HG03135 (cell line): ENCODE measurements at regions not wholly inside any gene's neighbourhood (a gene's known extent, or its start where the extent isn't known, plus 50 kb on each side); places are given as distances from the start of the nearest gene placed in this dataset.
"Not testable (repeated sequence)": the region's sequence is repeated elsewhere in the genome, so short reads cannot be mapped to it uniquely, and the experiment has no call there.

Source experiments
- ATAC-seq: cut with Tn5 transposase; IDR thresholded peaks from one replicate; pipeline ENCODE4 v1.9.1; 2021; ENCODE audit warnings: mild to moderate bottlenecking, moderate library complexity; ENCODE audit not compliant: unreplicated experiment

DNA sequence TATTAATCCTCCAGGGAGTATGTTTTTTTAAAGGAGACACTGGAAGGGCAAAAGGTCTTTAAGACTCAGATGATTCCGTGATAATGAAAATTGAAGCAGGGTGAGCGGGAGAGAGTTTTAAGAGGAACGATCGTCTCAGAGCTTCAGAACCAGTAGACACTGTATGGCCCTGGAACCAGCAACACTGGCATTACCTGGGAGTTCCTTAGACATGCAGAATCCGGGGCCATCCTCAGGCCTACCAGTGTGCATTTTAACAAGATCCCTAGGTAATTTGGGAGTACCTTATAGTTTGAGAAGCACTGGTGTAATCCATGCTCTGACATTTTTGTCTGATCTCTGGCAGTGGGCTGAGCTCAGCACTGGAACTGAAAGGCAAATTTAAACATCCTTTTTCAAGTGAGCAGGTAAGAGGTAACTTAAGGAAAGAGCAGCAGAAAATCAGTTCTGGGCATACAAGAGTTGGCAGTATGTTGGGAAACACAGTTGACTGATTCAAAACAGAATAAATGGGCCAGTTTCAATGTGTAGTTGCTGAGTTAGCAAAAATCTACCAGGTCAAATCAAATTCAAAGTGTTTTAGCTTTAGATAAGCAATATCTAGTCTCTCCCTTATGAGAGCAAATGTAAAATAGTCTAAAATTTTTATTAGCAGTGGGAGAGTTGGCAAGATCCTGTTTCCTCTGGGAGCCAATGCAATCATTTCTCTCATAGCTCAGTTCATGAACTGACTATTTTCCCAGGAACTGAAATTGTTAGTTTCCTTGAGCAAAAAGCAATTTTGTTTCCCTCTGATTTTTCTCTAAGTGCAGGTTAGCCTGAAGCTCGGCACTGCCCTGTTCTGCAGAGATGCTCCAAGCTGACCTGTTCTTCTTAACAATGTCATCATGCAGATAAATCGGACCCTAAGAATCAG is 97.2 kb upstream of the ELMO1 start:
- no peak for ATAC-seq

DNA sequence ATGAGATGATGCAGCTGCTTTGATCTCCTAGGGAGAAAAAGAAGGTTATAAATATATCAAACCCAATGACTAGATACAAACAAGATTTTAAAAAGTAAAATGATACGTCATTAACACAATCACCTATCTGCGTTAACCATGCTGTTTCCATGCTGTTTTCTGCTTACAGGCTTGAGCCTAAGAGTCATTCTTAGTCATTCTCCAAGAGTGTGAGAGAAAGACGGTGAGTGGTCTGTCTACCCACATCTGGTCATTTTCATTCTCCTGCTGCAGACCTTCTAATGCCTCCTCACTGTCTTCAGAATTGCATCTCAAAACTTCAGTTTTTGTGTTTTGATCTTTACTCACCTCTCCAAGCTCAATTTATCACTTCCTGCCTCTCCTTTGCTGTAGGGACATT is 98.0 kb upstream of the ELMO1 start:
- no peak for ATAC-seq

DNA sequence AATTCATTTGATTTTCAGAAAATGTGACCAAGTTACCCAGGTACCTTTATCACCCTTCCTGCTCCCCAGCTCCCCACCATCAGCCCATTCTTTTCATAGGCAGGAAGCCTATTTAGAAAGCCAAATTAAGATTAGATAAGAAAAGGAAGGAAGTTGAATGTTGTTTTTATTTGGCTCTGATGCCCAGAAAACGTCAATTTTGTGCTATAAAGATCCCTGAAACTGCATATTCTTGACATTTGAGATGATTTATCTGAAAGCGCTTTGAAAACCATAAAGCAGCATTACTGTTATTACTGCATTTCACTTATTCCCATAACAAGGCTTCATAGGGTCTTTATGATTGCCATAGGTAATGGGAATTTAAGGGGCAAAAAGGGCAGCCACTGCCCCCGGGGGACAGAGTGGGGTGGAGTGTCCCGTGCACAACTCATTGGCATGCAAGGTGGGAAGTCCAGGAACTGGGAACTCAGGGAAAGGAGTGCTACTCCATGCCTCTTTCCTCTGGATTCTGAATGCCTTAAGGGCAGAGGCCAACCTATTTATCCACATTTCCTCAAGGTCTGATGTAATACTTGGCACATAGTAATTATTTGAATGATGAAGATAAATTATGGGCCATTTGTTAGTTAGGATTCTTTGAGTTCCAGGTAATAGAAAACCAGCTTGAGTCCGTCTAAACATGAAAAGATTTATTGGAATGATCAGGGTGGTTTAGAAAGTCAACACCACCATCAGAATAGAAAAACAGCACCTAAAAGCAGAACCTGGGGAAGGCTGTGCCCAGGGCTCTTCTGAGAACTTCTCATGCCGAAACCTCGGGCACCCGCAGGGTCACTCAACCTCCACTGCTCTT is 100.6 kb upstream of the ELMO1 start:
- no peak for ATAC-seq

DNA sequence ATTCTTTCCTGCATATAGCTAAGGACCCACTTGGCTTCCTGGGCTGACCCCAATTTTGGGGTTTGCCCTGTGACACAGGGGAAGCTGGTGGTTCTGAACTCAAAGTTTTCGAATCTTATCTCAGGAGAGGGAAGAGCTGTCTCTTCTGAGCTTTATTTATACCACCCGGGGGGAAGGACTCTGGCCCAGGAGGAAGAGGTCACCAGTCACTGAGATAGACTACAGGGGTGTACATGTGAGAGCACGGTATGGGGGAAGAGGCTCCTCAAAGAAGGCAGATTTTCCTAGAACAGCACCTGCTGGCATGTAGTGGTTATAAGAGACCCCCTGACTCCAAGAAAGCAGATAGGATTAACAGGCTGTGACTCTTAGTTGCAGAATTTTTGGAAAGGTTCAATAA is 101.8 kb upstream of the ELMO1 start:
- ATAC-seq = no peak

DNA sequence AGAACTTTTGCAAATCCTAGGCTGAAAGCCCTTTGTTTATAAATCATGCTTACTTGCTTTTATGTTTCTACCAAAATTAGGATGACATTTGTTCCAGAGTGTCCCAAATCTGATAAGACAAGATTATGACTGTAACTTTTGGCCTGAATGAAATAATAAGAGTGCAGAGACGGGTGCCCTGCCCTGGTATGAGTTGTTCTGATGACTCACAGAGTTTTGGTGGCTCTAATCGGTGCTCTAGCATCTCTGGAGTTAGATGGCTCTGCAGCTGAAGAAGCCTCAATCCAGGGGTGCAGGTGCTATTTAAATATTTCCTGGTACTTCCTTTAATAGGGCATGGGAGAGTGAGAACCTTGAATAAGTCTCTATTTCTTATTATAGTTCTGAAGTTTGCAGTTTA is 102.2 kb upstream of the ELMO1 start:
- ATAC-seq = no peak

DNA sequence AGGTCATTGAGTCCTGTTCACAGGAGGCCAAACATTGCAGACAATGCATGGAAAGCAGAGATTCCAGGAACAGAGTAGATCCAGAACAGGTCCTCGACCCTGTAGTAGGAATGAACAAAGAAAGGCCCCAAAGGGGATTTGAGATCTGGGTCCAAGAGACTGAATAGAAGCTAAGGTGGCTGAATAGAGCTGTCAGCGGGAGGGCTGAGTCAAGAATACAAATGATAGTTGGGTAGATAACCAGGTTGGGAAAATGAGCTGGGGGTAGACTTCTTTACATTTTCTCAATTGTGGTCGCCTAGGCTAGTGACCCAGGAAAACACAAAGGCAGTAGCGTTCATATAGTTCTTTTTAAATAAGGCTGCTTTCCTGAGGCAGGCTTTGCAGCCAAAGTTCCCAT is 103.4 kb upstream of the ELMO1 start:
- no peak for ATAC-seq

DNA sequence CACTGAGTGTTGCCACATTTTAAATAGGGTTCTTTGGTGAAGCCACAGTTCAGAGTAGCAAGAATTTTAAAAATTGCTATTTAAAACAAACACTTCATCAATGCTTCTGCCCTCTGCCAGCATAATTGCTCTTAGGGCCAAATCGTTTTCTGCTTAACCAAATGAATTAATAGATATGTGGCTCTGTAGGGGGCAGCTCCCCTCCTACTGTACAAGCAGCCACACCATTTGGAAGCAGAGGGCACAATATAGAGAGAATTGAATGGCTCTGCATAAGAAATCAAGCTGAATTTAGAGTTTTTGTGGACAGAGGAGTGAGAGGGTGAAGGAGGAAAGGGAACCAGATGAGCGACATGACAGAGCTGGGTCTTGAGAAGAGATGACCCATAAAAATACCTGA is 103.8 kb upstream of the ELMO1 start:
- not testable (repeated sequence) for ATAC-seq

DNA sequence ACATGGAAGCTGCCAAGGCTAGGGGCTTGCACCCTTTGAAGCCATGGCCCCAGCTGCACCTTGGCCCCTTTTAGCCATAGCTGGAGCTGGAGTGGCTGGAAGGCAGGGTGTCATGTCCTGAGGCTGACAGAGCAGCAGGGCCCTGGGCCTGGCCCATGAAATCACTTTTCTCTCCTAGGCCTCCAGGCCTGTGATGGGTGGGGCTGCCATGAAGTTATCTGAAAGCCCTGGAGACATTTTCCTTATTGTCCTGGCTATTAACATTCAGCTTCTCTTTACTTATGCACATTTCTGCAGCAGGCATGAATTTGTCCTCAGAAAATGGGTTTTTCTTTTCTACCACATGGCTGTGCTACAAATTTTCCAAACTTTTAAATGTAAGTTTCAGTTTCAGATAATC is 106.9 kb upstream of the ELMO1 start:
- ATAC-seq = no peak

DNA sequence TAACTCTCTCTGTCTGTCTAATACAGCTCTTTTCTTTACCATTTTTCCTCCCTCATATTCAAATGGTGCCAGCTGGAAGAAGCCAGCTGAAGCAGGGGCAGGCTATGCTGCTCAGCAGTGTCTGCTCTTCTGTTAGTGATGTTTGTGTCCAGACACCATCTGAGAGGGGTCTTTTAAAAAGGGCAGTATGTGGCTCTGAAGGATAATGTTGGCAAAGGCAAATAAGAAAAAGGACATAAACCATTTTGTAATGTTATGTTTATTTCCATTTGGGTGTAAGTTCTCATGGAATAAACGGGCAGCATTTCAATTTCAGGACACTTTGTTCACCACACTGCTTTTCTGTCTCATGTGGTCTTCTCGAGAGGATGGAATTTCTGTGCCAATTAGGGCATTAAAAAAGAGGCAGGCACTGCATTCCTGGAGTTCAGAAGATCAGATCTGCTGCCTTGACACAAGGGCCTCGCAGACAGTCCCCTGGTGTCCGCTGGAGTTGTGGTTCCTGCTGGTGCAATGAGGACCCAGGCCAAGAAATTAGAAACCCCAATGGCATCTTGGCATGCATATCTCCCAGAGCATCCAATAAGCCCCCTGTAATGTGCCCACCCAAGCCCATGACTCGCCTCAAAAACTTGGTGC is 109.0 kb upstream of the ELMO1 start:
- ATAC-seq = no peak

DNA sequence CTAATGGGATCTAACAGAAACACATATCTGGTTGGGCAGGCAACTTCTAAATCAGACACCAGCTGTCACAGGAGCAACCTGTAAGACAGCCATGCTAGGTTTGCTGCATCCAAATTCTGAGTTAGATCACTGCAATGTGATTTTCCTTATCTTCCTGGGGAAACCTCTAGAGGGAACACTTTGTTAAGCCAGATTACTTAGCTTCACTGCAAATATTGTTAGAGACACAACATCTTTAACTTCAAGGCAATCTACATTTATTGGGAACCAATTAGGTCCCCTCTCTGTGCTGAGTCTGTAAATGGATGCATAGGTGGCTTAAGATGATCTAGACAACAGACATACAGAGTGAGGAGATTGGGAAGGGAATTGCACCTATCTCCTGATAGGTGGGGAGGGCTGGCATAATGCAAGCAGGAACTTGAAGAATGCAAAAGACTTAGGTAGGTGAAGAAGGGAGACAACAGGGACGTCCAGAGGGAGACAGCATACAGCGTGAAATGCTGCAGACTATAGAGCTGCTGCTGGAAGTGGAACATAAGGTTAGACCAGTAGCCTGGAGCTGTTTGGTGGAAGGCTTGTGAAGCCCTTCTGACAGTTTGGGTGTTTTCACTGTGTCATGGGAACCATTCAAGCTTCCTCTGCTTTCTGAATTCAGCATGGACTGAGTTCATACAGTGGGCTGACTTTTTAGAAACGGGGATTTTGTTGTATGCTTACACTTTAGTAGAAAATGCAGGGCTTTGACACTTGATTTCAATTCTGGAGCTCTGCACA is 109.8 kb upstream of the ELMO1 start:
- ATAC-seq = no peak

DNA sequence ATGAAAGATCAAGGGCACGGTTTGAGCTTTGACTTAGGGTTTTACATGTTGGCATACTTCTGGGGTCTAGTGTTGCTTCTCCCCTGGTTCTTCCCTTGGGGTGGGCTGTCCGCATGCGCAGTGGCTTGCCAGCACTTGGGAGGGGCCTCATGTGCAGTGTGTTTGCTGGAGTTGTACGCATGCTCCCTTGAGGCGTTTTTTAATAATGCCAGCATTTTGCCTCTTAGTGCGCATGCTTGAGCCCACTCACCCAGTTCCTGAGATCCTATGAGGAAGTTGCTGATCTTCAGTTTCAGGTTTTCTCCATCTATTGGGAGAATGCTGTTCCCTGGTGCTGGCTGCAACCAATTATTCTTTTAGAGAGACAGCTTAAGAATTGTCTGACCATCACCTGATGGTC is 113.4 kb upstream of the GPR141 start:
- no peak for ATAC-seq

DNA sequence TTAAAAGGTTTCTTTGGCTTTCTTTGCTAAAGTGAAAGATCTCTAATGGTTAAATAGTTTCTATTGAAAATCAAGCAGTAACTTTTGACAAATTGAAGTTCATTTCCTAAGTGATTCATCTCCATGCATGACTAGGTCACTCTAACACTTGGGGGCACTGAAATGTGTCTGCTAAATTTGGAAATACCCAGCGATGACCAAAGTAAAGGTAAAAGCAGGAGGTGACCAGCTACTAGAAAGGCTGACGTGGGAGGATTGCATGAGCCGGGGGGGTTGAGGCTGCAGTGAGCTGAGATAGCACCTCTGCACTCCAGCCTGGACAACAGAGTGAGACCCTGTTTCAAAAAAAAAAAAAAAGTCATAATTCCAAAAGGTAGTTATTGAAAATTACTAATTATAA is 111.8 kb upstream of the GPR141 start:
- no peak for ATAC-seq

DNA sequence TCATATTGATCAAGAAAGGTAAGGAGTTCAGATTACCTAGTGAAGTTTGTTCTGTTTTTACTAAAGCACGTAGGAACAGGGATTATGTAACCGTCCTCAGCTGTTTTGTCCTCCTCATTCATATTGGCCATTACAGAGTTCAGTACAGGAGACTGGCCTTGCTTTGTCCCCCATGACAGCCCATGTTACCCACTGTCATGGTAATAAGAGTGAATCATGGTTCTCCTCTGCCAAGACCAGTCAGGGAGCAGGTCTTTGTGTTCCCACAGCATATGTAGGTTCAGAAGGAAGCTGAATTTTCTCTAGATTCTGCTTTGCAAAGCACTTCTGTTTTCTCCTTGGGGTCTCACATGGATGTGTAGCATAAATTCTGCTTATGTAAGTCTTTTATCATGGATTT is 106.2 kb upstream of the GPR141 start:
- ATAC-seq = no peak

DNA sequence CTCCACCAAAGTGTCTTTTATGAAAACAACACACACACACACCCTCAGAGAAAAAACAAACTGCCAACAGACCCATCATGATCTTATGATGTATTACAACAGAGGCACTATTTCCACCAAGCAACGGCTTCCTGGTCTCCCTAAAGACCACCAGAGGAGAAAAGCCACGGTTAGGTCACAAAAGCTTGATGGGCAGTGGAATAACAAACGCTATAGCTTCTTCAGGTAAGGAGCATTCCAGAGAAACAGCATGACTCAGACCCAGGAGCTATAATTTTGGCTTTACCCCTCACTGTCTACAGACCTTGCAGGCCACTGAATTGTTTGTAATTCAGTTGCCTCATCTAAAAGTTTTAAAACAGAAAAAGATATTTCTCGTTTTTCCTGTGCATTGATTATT is 105.7 kb upstream of the GPR141 start:
- no peak for ATAC-seq

DNA sequence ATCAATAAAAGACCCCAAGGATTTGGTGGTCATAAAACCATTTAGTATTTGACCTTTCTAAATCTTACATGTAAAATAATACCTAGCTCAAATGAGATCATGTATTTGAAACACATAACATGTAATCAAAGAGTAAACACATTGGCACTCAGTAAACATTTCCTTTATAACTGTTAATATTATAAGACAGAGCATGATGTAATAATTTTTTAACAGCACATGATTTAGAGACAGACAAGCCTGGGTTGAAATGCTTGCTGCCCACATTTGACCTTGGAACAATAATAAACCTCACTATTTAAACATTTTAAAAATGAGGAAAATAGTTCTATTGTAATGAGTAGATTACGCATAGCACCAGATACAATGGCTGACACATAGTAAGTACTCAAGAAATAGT is 105.2 kb upstream of the GPR141 start:
- ATAC-seq = no peak

DNA sequence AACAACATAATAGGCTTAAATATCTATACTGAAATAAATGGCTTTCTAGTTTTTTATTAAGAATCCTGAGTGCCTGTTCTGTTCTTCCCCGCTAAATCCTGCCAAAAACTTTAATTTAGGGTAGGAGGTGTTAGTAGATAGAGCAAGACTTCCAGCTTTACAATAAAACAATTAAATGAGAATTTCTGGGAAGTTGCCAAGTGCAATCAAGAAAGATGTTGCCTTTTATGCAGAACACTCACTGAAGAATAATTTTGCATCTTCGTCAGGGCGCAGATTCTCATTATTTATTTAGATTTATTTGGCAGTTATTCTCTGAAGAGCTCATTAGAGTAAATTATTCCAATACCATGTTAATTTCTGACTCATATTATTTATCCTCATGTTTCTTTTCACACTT is 103.2 kb upstream of the GPR141 start:
- ATAC-seq = no peak

DNA sequence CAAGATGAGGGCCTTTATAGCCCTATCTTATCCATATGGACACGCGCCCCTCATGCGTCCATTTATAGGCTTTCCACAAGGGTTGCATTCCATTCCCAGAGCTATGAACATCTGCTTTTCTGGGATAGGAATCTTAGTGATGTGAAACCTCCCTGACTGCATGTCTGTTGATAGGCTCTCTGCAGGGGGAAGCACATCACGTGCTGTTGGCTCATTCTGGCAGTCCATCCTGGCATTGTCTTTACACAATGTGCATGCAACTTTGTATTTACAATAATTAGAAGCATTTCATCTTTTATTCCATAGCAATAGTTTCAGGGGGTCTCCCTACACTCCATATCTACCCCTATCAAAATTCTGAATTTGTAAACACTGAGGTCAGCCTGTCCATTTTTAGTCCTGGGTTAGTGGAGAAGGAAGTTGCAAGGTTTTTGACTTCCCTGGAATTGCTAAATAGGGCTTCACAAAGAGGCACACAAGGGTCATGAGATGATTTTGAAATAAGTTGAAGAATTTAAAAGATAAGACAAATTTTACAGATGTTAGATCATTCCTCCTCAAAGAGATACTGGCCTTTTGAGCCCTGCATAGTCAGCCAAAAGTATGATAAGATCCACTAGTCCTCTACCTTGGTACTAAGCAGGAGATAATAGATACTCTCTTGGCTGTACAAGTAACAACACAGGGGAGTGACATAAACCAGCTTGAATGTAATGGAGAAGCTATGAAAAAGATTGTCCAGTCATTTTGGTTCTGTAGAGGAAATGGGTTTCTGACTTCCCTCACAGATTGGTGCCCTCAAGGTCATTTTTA is 98.7 kb upstream of the GPR141 start:
- ATAC-seq = not testable (repeated sequence)

DNA sequence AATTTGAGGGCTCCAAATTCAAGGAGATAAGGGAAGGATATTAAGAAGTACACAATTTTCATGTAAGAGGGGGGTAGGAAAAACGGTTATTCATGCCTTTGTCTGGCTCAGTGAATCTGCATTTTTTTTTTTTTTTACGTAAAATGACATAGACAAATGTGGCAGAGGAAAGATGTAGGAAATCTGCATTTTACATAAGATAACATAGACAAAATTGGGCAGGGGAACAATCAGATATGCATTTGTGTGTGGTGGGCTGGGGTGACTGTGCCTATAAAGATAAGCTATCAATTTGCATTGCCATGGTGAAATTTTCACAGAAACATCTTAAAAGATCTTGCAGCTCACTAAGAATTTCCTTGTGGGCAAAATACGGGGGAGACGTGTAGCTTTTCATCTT is 92.7 kb upstream of the GPR141 start:
- ATAC-seq = no peak

DNA sequence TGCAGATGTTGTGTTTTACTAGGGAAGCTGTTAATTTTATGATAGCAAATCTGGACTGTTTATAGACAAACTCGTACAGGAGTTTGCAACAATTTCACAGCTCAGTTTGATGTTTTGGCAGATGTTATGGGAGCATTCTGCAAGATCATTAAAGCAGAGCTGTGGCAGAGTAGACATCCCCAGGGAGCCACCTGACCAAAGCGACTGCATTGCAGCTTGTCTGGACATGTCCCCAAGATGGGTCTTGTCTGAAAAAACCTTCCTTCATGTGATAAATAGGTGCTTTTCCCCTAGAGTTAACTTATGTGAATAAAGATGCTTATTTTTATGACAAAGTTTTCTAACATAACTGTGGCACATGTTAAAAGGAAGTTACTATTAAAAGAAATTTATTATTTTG is 91.2 kb upstream of the GPR141 start:
- ATAC-seq = no peak

DNA sequence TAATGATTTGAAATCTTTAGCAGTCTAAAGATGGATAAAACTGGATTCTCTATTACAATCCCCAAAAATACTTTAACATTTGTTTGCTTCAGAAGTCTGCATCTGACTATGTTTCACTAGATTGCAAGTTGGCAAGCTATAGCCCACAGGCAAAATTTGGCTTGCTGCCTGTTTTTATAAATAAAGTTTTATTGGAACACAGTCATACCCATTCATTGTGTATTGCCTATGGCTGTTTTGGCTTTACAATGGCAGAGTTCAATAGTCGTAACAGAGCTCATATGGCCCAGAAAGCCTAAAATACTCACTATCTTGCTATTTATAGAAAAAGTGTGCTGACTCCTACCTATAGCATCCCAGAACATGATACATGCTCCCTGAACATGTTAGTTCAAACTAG is 89.0 kb upstream of the GPR141 start:
- no peak for ATAC-seq
